ENCODE measurements at regions not wholly inside any gene's neighbourhood (a gene's known extent, or its start where the extent isn't known, plus 50 kb on each side); places are given as distances from the start of the nearest gene placed in this dataset.

- TF ChIP-seq POLR2AphosphoS5 (IDR thresholded peaks at IDR 0.05) = no peak
- no peak for TF ChIP-seq CTCF (IDR thresholded peaks at IDR 0.05)
- TF ChIP-seq POLR2A (IDR thresholded peaks at IDR 0.05) = no peak
These were observed 133.4 kb upstream of the MYLIP start for GRCh38 chr6:15995493-15995892.

All from prostate gland (tissue), 2 donors.